NCI-H146 (cell line): ENCODE measurements at regions not wholly inside any gene's neighbourhood (a gene's known extent, or its start where the extent isn't known, plus 50 kb on each side); places are given as distances from the start of the nearest gene placed in this dataset.
A peak's percentile ranks its signal among the peaks of the same experiment; 100 is the strongest.
"Not testable (repeated sequence)": the region's sequence is repeated elsewhere in the genome, so short reads cannot be mapped to it uniquely, and the experiment has no call there.

ENCODE experiments used
- DNase-seq: peaks from one replicate; lab custom pipeline; 2025; lab: John Stamatoyannopoulos, UW

GRCh38 chr10:33955676-33956075, 621.2 kb upstream of the NRP1 start:
- no peak for DNase-seq

DNA sequence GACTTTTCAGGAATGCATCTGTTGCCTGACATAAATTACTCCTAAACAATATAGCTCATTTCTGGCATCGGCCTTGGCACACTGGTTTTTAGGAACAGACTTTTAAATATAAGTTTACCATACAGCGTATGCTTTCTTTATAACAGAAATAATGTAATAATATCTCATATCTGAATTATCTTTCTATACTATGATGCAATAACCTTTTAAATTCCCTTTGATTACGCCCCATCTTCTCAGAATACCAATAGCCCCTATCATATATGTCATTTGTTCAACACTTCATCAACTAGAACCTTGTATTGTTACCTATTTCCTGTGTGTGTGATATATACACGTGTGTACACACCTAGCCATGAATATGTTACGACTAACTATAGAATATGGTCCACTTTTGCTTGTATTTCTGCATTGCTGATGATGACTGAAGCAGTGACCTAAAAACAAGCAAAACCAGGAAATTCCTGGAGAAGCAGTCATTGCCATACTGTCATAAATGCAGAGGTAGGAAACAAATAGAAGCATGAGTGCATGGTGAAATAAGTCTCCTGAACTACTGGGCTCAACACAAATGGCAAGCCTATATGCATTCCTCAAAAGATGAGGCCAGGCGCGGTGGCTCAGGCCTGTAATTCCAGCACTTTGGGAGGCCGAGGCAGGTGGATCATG, 618.4 kb upstream of the NRP1 start:
- DNase-seq: no peak

DNA sequence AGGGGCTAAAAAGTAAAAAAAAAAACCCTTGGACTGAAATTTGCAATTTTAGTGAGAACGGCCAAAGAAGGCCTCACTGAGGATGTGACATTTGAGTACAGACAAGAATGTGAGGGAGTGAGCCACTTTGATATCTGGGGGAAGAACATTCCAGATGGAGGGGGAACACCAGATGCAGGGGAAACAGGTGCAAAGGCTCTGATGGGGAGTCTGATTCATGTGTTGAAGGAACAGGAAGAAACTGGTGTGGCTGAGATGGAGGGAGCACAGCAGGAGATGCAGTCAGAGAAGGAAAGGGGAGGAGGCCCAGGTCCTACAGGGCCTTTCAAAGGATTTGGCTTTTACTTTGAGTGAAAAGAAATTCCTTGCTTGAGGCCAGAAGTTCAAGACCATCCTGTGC, 615.7 kb upstream of the NRP1 start:
- no peak for DNase-seq

DNA sequence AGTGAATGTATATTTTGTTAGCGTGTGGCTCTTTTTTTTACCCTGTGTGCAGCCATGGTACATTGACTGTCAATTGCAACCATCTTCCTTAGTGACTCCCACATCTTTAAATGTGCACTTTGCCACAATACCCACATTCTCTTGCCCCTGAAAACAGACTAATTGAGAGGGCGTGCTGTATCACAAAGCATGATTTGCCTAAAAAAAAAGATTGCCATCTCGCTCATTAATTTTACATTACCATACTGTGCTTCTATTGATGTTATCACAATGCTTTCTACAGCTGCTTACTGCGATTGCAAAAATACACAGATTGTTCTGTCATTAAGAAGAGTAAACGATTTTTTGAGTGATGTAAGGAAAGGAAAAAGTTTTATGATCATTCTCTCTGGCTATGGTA, 613.1 kb upstream of the NRP1 start:
- no peak for DNase-seq

GRCh38 chr10:33945051-33945450, 610.6 kb upstream of the NRP1 start:
- DNase-seq: peak; percentile 37

- no peak for DNase-seq
These were observed 608.0 kb upstream of the NRP1 start for GRCh38 chr10:33942508-33942907.

DNA sequence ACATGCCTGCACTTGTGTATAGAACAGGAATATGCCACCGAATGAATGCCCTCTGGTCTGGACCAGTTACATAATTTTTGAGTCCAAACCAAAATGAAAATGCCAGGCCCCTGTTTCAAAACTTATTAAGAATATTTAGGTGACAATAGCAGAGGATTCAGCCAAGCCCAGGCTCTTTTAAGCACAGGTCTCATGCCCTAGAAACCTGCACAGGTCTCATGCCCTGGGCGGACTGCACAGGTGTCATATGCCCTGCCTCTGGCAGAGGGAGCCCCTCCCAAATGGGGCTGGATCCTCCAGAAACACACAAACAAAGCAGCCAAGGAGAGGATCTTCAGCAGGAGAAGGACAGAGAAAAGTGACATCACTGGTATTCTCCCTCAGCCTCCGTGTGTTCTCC, 605.4 kb upstream of the NRP1 start:
- peak; percentile 22 for DNase-seq

- no peak for DNase-seq
These were observed 604.9 kb upstream of the NRP1 start for GRCh38 chr10:33939410-33939809.

DNA sequence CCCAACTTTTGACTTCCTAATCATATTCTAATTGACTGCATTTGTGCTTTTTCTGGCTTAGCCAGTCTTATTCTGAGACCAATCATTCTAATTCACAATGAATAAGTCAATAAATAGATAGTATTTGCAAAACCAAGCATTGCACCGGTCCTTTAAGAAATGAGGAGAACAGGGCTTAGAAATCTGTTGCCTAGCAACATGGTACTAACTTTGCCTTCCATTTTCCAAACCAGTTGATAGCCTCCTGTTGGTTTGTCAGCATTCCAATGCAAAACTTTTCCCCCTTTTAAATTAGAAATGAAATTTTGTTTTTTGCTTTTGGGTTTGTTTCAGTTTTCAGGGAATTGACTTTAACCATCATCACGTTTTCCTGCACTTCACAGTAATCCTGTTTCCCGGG, 603.5 kb upstream of the NRP1 start:
- DNase-seq: no peak

DNA sequence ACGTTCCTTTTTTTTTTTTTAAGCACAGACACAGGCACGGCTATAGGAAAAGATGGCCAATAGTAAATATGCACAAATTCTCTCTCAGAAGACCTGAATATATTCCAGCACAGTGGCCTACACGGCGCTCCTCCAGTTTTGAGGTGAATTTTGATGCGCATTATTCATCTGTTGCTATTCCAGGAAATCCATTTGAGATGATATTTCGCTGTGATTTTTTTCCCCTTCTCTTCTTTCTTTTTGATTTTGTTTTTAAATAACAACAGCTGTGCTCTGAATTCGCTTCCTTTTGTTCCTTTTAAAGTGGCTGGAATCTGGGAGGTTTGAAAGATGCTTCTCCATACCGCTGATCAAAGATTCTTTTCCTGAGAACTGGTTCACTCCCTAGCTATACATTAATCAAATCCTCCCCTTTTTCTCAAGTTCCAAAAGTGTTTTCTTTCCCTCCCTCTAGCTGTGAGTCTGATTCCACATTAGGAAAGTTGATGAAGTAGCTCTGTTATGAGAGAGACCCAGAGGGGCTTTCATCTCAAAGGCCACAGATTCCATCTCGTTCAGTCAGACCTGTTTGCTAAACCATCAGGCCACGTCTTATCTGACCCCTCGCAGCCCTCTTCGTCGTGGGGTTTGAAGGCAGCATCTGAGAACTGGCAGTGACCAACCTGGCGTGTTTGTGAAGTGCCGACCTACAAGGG, 602.7 kb upstream of the NRP1 start:
- DNase-seq: no peak

DNA sequence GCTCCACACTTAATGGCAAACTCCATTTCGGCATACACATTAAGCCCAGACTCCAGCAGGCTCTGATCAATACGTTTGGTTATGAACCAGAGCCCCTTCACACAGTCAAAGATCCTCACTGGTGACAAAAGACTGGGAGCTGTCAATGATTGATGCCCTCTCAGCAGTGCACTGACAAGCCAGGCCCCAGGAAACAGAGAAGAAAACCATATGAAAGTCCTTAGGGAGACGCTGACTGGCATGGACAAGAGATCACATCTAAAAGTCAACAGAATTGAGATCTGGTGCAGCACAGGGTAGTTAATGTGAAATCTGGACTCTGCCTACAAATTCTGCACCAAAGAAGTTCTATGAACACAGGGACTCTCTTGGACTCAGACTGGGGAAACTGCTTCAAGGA, 600.9 kb upstream of the NRP1 start:
- peak; percentile 3 for DNase-seq

- DNase-seq: no peak
These were observed 595.6 kb upstream of the NRP1 start for GRCh38 chr10:33930079-33930478.

GRCh38 chr10:33927347-33927746, 592.9 kb upstream of the NRP1 start:
- no peak for DNase-seq

DNA sequence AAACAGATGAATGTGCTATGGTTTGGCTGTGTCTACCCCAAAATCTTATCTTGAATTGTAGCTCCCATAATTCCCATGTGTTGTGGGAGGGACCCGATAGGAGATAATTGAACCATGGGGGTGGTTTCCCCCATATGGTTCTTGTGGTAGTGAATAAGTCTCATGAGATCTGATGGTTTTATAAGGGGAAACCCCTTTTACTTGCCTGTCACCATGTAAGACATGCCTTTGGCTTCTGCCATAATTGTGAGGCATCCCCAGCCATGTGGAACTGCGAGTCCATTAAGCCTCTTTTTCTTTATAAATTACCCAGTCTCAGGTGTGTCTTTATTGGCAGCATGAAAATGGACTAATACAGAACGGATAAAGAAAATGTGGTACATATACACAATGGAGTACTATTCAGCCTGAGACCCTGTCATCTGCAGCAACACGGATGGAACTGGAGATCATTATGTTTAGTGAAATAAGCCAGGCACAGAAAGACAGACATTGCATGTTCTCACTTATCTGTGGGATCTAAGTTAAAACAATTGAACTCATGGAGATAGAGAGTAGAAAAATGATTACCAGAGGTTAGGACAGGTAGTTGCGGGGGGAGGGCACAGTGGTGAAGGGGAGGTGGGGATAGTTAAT, 587.6 kb upstream of the NRP1 start:
- DNase-seq: no peak

GRCh38 chr10:33920351-33920750, 585.9 kb upstream of the NRP1 start:
- no peak for DNase-seq

GRCh38 chr10:33919244-33919643, 584.8 kb upstream of the NRP1 start:
- DNase-seq: no peak

DNA sequence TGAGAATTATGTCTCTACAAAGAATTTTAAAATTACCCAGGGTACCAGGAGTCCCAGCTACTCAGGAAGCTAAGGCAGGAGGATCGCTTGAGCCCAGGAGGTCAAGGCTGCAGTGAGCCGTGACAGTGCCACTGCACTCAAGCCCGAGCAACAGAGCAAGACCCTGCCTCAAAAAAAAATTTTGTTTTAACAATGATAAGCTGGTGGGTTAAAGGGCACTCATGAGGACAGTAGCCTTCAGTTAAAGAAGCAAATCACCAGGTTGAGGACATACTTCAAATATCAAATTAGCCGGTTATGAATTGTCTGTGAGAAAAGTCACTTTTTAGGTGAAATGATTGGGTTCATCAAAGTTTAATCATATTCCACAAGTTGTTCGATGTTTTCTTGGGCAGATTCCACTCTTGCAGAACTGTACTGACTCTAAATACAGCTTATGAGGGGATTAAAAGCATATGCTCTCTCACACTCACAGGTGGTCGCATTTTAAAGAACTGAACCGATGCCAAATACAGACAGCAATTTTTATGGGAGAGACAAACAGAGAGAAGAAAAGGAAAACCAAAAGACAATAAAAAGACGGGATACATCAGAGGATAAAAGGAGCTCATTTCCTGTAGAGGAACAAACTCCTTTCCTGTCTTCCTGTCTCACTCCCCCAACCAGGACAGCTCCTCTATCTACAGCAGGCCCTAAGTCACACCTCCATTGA, 582.8 kb upstream of the NRP1 start:
- no peak for DNase-seq

DNA sequence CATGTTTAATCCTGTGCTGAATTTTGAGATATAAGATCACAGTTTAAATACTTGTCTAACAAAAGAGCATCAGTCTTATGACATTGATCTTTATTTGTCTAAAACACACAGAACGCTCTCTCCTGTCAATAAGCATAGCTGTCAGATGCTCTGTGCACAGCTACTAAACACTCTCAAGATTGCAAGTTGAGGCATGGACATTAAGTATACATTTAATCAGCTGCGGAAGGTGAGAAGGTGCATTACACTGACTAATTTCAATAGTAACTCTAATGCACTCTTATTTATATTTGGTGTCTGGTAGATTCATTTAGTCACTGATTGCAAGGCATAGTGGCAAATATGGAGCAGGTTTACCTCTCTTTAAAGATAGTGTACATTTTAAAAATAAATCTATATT, 580.3 kb upstream of the NRP1 start:
- no peak for DNase-seq

- DNase-seq: no peak
These were observed 578.7 kb upstream of the NRP1 start for GRCh38 chr10:33913194-33913593.

DNA sequence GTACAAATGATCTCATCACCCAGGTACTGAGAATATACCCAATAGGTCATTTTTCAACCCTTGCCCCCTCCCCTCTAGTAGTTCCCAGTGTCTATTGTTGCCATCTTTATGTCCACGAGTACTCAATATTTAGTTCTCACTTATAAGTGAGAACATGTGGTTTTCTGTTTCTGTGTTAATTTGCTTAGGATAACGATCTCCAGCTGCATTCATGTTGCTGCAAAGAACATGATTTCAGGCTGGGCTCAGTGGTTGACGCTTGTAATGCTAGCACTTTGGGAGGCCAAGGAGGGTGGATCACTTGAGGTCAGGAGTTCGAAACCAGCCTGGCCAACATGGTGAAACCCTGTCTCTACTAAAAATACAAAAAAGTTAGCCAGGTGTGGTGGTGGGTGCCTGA, 575.0 kb upstream of the NRP1 start:
- DNase-seq: not testable (repeated sequence)

GRCh38 chr10:33901166-33901565, 566.7 kb upstream of the NRP1 start:
- no peak for DNase-seq

GRCh38 chr10:33900596-33900995, 566.1 kb upstream of the NRP1 start:
- DNase-seq: no peak
